GM18873 (cell line): ENCODE measurements at regions not wholly inside any gene's neighbourhood (a gene's known extent, or its start where the extent isn't known, plus 50 kb on each side); places are given as distances from the start of the nearest gene placed in this dataset.

Experiments used
- ATAC-seq: cut with Tn5 transposase; IDR thresholded peaks from one replicate; pipeline ENCODE4 v1.9.1; 2021; ENCODE audit warnings: mild to moderate bottlenecking, moderate library complexity, moderate number of reproducible peaks; ENCODE audit not compliant: unreplicated experiment, low FRiP score

DNA sequence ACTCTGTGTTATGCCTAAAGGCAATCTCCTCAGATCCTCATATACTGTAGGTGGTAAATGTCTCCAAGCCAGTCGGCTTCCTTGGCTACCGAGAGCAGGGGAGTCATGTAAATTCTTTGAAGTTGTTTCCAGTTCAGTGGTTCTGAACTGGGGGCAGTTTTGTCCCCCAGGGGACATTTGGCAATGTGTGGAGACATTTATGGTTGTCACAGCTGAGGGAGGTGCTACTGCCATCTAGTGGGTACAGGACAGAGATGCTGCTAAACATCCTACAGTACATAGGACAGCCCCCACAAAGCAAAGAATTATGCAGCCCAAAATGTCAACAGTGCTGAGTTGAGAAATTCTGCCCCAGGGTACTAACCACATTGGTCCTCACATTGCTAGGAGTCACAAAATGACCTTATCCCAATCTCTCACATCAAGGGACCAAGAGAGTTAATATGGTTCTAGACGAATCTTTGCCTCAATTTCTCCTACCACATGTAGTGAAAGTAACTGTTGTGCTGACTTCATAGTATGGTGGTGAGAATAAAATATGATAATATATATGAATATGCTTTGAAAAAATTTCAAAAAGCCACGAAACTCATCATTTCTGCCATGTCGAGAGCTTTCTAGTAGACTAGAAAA is 104.4 kb upstream of the ARHGAP24 start:
- peak; percentile 84 for ATAC-seq

DNA sequence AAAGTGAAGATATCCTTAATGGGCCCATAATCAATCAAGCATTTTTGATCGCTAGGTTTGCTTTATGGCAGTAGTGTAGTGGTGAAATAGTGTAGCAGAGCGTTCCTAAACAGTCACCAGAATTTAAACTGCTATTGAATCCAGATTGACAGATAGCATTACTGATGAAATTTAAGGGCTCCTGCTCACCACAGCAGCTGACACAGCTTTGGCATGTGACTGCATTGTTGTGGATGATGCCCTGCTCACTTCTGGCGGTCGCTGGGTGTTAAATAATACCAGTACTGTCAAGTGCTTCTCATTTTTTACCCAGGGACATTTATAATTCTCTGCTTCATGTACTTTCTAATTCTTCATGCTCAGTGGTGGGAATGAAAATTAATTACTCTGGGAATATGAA is 102.0 kb upstream of the ARHGAP24 start:
- ATAC-seq, result no peak

DNA sequence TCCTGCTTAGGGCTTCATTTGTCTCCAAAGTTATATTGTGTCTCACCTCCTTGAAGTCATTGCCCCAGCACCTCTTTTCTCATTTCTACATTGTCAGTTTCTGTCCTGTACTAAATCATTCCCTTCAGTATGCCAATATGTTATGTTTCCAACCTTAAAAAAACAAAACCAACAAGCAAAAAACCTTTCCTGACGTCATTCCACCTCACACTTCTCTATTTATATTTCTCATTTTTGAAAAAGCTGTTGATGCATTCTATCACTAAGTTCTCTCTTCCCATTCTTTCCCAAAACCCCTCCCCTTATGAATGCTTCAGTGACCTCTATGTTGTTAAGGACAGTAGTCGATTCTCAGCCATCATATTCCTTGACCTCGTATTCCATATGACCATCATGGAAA is 98.7 kb upstream of the ARHGAP24 start:
- ATAC-seq, result no peak

DNA sequence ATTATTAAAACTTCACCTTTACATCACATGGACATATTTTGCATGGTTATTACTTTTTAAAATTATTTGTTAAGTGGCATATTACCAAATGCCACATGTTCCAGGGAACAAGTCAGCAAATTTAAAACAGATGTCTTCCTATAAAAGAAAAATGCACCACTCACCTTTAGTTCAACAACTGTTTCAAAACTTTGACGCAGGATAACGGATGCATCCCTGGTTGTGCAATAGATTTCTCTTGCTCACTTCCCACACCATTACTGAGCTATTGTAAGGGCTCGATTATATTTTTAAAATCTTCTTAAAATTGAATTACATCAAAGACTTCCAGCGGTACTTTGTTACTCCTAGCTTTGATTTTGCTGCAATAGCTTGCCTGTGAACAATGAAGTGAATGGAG is 93.0 kb upstream of the ARHGAP24 start:
- no peak for ATAC-seq

DNA sequence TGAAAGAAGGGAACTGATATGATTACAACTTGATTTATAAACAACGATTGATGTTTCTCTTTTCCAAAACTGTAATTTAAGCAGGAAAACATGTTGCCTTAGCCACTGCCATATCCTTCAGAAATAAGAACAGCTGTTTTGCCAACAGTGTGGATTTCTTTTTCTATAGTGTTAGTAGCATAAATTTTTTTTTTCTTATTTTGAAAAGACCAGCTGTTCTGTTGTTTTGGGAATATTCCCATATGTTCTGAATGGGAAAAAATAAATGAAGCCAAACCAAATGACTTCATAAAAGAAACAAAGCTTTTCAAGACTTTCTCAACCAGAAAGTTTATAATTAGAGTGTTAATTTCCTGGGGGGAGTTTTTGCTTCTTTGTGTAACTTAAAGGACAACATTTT is 83.9 kb upstream of the ARHGAP24 start:
- ATAC-seq, result no peak

DNA sequence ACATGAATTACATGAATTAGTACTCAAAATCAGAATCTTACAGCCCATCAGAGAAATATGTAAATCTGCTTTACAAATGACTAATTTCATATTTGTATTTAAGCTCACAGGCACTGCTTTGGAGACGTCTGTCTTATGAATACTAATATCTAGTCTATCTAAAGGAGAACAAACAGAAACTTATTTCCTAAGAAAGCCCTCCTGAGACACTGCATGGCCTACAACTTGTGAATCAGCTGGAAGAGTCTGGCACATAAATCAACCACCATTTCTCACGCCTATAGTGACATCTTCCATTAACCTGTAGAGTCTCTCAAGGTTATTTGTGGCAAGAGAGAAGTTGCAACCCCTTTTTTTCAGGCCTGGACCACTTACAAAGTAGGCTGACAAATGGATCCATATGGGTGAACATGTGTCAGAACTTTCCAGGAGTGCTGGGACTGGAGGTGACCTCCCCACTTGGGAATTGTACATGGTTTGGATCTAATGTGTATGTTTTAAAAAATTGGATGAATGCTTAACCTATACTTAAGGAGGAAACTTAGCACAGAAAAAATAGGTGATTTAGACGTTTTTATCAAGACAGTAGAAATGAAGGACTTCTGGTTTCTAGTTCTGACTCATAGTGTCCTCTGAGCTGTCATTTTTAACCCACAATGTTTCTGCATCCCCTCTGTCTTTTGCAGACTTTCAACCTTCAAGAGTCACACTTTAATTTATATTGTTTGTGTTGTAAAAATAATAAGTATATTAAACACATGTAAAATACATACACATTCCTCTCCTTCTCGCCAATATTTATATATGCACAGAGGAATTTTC is 83.2 kb upstream of the ARHGAP24 start:
- peak; percentile 87 for ATAC-seq

DNA sequence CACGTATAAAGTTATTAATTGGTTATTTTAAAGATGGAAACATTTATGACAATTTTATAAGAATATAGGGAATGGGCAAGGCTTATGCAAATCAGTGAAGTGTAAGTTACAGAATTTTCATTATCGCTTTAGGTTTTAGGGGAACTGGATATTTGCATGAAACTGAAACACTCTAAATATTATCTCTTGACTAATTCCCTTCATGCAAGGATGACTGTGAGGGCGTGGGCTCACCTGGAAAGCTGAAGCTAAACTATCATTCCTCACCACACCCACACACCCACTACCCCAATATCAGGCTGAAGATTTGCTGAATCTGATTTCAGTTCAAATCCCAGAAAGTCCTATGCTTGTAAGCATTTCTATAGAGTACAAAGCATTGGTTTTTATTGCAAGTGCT is 81.7 kb upstream of the ARHGAP24 start:
- no peak for ATAC-seq

DNA sequence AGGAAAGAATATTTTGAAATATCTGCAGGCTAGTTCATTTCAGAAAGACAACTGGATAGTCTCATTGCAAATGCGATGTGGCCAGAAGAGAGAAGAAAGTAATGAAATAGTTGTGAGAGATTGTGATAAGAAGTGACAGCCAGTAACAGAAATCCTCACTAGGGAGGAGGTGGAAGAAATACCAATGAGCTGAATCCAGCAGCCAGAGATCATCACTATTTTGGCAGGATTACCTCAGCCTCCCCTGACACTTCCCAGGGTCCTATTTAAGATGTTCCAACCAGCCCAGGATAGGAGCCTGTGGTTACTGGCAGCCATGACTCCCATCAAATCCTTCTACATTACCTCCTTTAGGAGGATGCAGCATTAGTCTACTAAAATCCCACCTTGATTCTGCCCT is 76.7 kb upstream of the ARHGAP24 start:
- ATAC-seq, result no peak

DNA sequence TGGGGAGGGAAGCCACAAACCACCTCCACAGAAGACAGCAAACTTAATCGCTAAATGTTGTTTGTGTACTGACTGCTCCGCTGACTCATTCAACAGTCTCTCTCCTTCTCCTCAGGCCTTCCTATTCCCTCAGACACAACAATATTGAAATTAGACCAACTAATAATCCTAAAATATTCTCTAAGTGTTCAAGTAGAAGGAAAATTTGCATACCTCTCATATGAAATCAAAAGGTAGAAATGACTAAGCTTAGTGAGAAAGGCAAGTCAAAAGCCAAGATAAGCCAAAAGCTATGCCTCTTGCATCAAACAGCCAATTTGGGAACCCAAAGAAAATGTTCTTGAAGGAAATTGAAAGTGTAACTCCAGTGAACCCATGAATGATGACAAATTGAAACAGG is 75.7 kb upstream of the ARHGAP24 start:
- peak; percentile 88 for ATAC-seq

DNA sequence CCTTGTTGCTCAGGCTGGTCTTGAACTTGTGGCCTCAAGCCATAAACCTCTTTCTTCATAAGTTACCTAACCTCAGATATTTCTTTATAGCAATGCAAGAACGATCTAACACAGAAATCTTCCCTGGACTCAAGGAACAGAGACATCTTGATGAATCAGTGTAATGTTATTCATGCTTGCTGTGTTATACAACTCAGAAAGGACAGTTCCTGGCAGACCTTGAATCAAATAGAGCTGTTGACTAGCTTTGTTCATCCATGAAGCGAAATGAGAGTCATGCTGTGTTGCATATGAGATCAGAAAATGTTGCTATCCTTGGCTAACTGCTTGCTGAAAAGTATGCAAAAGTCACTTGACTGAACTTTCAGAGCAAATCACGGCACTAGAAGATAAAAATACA is 72.6 kb upstream of the ARHGAP24 start:
- no peak for ATAC-seq

DNA sequence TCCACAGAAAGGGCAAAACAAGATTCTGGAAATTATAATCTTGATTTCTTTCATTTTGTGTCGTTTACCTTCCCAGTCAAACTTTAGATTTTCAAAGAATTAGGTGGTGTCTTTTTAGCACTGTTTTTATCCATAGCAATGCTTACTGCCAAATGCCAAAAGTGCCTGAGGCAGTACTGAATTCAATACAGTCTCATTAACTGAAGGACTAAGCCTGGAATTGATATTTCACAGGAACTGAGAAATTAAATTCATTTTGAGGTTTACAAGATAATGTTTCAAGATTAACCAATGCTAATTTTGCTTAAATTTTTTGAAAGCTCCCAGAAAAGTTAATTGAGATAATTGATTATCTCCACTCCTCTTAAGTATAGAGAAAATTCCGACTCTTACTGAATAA is 68.8 kb upstream of the ARHGAP24 start:
- ATAC-seq, result no peak

DNA sequence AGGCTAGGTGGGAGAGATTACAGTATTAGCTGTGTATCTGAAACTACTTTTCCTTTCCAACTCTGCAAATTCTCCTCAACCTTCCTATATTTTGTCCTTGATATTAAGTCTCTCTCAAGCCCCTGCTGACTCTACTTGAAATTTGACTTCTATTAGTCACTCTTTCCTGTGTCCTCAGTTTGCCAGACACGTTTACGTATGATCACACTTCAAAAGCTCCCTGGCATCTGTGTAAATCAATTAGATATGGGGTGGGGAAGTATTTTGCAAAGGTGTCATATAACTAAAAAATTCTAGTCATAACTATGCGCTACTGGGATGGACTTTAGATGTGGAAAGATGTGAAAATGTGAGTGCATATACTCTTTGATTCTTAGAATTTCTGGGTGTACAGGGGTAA is 67.4 kb upstream of the ARHGAP24 start:
- no peak for ATAC-seq

DNA sequence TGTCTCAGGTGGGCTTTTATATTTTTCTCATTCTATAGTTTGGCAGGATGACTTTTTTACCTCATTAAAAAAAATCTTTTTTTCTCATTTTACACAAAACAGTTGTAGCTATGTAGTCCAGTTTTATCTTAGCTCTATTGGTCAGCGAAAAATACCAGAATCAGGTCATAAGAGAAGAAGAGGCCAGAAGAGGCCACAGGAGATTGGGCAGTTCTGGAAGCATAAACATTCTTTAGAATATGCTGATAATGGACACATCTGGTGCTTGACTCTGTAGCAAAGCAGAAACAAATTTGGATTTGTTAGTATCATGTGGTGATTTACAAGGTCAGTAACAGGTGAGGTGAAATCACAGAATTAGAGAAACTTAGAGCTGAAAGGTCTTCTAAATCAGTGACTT is 66.6 kb upstream of the ARHGAP24 start:
- no peak for ATAC-seq

DNA sequence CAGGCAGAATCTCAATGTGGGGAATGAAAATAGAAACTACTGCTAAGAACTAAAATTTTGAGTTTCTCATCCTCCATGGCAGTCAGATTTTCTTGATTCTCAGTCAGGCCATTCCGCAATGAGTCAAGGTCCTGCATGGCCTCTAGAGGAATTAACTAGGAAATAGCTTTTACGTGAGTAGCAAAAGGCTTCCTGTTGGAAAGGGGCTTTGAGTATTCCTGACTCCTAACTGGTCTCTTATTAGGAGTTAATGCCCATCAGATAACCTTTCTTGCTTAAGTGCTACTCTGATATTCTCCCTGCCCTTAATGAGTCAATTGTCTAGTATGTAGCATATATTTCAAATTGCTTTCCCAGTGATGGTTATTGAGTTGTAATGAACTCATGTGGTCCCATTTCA is 65.7 kb upstream of the ARHGAP24 start:
- no peak for ATAC-seq

DNA sequence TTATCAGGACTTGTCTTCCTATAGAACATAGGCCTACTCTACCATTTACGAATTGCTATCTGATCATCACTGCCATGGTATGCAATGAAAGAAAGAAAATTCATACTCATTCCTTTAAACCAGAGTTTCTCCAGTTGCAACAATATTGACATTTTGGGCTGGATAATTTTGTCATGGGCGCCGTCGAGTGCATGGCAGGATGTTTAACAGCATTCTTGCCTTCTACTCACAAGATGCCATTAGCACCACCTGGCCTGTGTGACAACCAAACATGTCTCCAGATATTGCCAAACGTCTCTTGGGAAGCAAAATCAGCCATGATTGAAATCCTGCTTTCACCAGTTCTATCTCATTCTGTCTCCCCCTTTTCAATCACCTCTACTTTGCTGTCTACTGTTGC is 63.6 kb upstream of the ARHGAP24 start:
- ATAC-seq, result no peak

DNA sequence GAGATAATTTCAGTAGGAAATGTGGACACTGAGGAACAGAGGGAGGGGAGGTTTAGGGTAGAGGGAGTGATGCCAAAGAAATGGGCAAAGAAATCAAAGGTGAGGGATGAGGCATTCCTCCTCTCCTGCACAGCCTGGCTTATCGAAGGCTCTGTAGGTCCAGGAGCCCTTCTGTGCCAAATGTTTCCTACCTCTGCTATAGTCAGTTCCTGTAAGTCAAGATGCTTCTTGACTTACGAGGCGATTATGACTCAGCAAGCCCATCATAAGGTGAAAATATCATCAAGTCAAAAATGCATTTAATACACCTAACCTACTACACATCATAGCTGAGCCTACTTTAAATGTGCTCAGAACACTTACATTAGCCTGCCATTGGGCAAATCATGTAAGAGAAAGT is 60.0 kb upstream of the ARHGAP24 start:
- ATAC-seq, result no peak

DNA sequence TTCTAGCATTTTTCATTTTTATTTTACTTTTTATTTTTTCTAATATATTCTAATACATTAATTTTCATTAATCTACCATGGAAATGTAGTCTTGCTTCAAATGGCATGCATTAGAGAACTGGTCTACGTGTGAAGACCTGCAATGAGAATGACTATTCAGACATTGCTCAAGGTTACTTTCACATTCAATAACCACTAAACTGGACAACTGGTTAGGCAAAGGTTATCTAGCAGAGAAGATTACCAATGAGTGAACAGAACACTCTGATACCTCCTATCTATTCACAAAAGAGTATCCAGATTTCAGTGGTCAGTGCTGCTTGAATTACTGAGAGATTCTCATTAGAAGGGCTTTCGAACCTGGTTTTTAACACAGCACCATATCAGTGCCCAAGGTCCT is 58.9 kb upstream of the ARHGAP24 start:
- ATAC-seq, result no peak

DNA sequence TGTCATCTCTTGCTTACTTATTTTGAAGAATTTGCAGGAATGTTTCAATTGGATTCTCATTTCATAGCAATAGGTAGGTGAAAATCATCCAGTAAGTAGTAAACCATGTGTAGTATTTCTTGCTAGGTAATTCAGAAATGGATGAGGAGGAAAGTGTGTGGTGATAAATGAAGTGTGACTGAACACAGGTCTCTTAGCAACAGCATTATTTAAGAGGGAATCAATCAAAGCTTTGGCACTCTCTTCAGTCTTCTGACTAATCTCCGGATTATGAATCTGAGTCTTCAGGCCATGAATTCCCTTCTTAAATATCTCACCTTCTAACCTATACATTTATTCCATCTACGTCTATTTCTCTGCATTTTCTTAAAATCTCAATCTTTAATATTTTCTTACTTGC is 55.8 kb upstream of the ARHGAP24 start:
- no peak for ATAC-seq

DNA sequence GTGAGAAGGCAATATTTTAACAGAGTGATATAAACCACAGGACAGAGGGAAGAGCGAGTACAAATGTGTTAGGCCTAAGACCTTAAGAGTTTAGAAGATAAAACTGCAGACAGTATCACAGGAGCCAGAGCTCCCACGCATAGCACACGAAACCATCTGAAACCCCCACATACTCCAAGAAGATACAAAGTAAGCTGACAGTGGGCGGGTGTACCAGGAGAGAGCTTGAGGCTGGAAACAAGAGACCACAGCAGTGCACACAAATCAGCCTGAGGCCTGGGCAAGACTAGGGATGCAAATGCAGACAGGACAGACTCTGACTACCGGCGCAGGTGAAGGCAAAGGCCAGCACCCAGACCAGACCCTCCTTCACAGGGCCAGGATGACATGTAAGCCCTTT is 54.1 kb upstream of the ARHGAP24 start:
- no peak for ATAC-seq

DNA sequence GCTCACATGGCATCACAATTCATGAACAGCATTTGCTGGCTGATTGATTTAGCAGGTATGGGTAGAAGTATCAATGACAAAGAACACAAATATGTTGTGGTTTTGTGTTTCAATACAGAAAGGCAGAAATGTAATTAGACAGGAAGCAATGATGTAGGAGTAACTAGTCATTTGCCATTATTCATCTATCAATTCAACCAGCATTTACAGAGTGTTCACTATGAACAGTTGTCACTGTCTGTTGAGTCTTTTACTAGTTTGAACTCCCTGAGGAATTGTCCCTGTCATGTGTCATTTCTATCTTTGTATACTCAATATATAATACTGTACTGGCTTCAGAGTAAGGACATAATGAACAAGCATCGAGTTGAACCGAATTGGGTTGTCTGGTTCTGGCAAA is 51.5 kb upstream of the ARHGAP24 start:
- ATAC-seq, result peak; percentile 59
